ENCODE measurements at regions not wholly inside any gene's neighbourhood (a gene's known extent, or its start where the extent isn't known, plus 50 kb on each side); places are given as distances from the start of the nearest gene placed in this dataset.

DNA sequence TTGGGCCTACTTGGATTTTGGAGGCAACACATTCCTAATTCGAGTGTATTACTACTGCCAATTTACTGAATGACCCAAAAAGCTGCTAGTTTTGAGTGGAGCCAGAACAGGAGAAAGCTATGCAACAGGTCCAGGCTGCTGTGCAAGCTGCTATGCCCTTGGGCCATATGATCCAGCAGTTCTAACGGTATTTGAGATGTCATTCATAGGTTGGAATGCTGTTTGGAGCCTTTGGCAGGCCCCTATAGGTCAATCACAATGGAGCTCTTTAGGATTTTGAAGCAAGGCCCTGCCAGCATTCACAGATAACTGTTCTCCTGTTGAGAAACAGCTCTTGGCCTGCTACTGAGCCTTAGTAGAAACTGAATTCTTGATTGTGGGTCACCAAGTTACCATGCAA, 368.7 kb downstream of the CDH19 start (continued):
- TF ChIP-seq CTBP2 (IDR thresholded peaks at IDR 0.05; ENCODE audit: borderline replicate concordance, insufficient read depth, insufficient read length, low read length) (no peak), SIX5 (IDR thresholded peaks at IDR 0.05; ENCODE audit: low read depth, low read length) (no peak), MAX (IDR thresholded peaks at IDR 0.05) (no peak)
